ENCODE measurements at regions not wholly inside any gene's neighbourhood (a gene's known extent, or its start where the extent isn't known, plus 50 kb on each side); places are given as distances from the start of the nearest gene placed in this dataset.

DNA sequence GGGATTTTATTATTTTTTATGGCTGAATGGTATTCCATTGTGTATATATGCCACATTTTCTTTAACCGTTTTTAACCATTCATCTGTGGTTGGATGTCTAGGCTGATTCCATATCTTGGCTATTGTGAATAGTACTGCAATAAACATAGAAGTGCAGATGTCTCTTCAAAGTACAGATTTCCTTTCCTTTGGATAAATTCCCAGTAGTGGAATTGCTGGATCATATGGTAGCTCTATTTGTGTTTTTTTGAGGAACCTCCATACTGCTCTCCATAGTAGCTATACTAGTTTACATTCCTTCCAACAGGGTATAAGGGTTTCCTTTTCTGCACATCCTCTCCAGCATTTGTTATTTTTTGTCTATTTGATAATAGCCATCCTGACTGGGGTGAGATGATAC lies 71.9 kb upstream of the SEZ6L start:
- TF ChIP-seq CTCF (IDR thresholded peaks at IDR 0.05; ENCODE audit: insufficient read depth, low read depth, low read length): no peak
- H3K36me3 ChIP-seq (ENCODE audit: control insufficient read depth, insufficient read depth, low read length): no peaks in the 10 kb centered on the region
- H3K4me3 ChIP-seq (ENCODE audit: low read depth, low read length): no peak overlapping the region
- H3K27me3 ChIP-seq (ENCODE audit: control insufficient read depth, insufficient read depth, low read length): no peaks in the 10 kb centered on the region
- DNase-seq (ENCODE audit: low read depth): no peak
- ChIA-PET CTCF (no interaction called here), POLR2A (no interaction called here)

DNA sequence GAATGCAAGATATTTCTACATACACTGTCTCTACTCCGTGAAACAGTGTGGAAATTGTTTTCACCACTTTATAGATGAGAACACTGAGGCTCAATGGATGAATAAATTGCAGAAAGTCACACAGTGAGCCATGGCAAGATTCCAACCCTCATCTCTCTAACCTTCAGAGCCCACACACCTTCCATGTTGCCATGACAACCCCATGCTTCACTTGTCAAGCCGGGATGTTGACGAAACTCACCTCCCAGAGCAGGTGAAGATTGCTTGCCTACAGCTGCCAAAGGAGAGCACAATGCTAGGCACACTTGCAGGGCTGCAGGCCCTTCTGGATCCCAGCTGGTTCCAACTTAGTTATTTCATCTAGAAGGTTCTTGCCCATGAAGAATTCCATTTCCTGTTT lies 71.4 kb upstream of the SEZ6L start:
- Histone ChIP-seq H3K4me3 (ENCODE audit: low read depth, low read length) (no peak overlapping the region), H3K27me3 (ENCODE audit: control insufficient read depth, insufficient read depth, low read length) (no peaks in the 10 kb centered on the region)
- POLR2A ChIA-PET: no interaction called here

DNA sequence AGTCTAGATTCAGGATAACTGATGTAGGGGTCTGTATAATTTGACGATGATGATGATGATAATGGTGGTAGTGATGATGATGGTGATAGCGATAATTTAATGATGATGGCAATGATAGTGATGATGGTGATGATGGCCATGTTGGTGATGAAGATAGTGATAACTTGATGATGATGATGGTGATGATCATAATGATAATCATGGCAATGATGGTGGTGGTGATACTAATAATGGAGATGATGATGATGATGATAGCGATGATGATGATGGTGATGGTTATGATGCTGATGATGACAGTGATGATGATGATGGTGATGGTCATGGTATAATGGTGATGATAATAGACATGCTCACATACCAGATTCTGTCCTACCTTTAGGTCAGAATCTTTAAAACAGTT lies 66.2 kb upstream of the SEZ6L start:
- no peak for TF ChIP-seq CTCF (IDR thresholded peaks at IDR 0.05; ENCODE audit: insufficient read depth, low read depth, low read length)
- DNase-seq (ENCODE audit: low read depth): no peak
- CTCF ChIA-PET: no interaction called here
- Histone ChIP-seq H3K4me3 (ENCODE audit: low read depth, low read length) (no peak overlapping the region), H3K36me3 (ENCODE audit: control insufficient read depth, insufficient read depth, low read length) (no peaks in the 10 kb centered on the region), H3K27me3 (ENCODE audit: control insufficient read depth, insufficient read depth, low read length) (no peaks in the 10 kb centered on the region)
- POLR2A ChIA-PET: no interaction called here

More for the DNA sequence above, 71.4 kb upstream of the SEZ6L start:
- CTCF ChIA-PET: no interaction called here
- DNase-seq (ENCODE audit: low read depth): no peak
- TF ChIP-seq CTCF (IDR thresholded peaks at IDR 0.05; ENCODE audit: insufficient read depth, low read depth, low read length): no peak
- no peaks in the 10 kb centered on the region for H3K36me3 ChIP-seq (ENCODE audit: control insufficient read depth, insufficient read depth, low read length)

DNA sequence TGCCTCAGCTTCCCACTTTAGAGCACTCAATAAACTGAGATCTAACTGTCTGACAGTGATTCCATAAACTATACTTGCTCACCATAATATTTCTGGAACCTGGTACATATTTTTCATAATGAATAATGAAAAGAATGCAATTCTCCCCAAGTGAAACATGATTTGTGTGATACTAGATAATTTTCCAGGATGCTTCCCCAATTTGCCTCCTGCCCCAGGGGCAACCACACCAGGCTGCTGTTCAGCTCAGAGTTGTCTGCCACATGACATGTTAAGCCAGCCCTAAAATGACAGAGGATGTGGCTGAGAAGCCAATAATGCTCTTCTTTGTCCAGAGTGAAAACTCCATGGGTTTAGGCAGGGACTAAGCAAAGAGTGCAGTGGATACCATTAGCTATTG lies 62.9 kb upstream of the SEZ6L start:
- DNase-seq (ENCODE audit: low read depth): no peak
- H3K36me3 ChIP-seq (ENCODE audit: control insufficient read depth, insufficient read depth, low read length): no peaks in the 10 kb centered on the region
- ChIA-PET CTCF (no interaction called here), POLR2A (no interaction called here)
- TF ChIP-seq CTCF (IDR thresholded peaks at IDR 0.05; ENCODE audit: insufficient read depth, low read depth, low read length): no peak
- no peaks in the 10 kb centered on the region for H3K27me3 ChIP-seq (ENCODE audit: control insufficient read depth, insufficient read depth, low read length)
- H3K4me3 ChIP-seq (ENCODE audit: low read depth, low read length): no peak overlapping the region

DNA sequence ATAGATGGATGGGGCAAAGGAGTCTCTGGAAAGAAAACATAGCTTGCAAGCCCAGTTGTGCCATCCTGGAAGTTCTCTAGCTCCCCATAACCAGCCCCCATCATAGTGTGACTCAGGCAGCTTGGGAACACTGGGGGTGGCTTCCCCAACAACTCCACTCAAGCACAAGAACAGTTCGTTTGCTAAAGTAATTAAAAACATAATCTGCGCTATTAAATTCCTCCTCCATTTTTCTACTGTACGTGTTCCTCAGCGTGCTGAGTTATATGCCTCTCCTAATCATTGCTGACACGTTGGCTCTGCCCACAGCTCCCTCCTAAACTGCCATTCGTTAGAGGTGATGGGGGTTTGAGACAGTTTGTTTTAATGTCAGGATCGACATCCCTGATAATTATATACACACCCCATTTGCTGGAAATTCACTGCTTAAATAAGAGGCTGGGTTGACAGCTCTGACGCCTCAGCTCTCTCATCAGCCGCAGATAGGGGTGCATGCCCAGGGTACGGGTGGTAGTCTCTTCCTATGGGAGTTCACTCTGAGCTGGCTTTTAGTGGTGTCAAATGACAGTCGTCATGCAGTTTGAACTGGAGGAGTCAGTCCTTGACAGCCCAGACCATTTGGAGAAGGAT lies 59.5 kb upstream of the SEZ6L start:
- H3K36me3 ChIP-seq (ENCODE audit: control insufficient read depth, insufficient read depth, low read length): no peaks in the 10 kb centered on the region
- ChIA-PET CTCF (no interaction called here), POLR2A (no interaction called here)
- H3K27me3 ChIP-seq (ENCODE audit: control insufficient read depth, insufficient read depth, low read length): no peaks in the 10 kb centered on the region
- TF ChIP-seq CTCF (IDR thresholded peaks at IDR 0.05; ENCODE audit: insufficient read depth, low read depth, low read length): no peak
- DNase-seq (ENCODE audit: low read depth): no peak
- H3K4me3 ChIP-seq (ENCODE audit: low read depth, low read length): no peak overlapping the region
